Right atrium auricular region (tissue), 2 donors: ENCODE measurements at regions not wholly inside any gene's neighbourhood (a gene's known extent, or its start where the extent isn't known, plus 50 kb on each side); places are given as distances from the start of the nearest gene placed in this dataset.

Experiments
- DNase-seq: peaks from one replicate; pipeline ENCODE4 v3.0.0-alpha.2; 2019; ENCODE audit warnings: low spot score
- H3K27ac ChIP-seq, 2 donors: fragments of 200-600 bp; sonication (generic); 1 replicate in 1 of 2; 2 replicates in 1 of 2; pipeline ENCODE4 v1.5.1; 2016 to 2019
- H3K27me3 ChIP-seq, 2 donors: fragments of 200-600 bp; sonication (generic); one replicate each; pipeline versions ENCODE4 v1.5.1 to v1.6.0; 2017 to 2019
- H3K36me3 ChIP-seq: fragments of 200-600 bp; sonication (generic); one replicate; pipeline ENCODE4 v1.5.1; 2016
- H3K4me1 ChIP-seq, 2 donors: fragments of 200-600 bp; sonication (generic); one replicate each; pipeline versions ENCODE4 v1.5.1 to v1.6.0; 2017 to 2019
- H3K4me3 ChIP-seq, 2 donors: fragments of 200-600 bp; sonication (generic); 1 replicate in 1 of 2; 2 replicates in 1 of 2; pipeline ENCODE4 v1.5.1; 2017 to 2019; ENCODE audit warnings: mild to moderate bottlenecking in 1 of 2, moderate library complexity in 1 of 2
- H3K9me3 ChIP-seq, 2 donors: fragments of 200-600 bp; sonication (generic); one replicate each; pipeline ENCODE4 v1.5.1; 2019
- CTCF ChIP-seq, 2 donors: fragments of 200-600 bp; sonication (generic); IDR thresholded peaks; one replicate each; pipeline ENCODE4 v1.5.1; 2019; ENCODE audit warnings: antibody characterized with exemption in 2 of 2

GRCh38 chr10:118112543-118113125, 65.9 kb upstream of the RAB11FIP2 start:
- H3K27ac ChIP-seq: no peak overlapping the region
- no peaks in the 10 kb centered on the region for H3K27me3 ChIP-seq
- no peak for TF ChIP-seq CTCF (IDR thresholded peaks at IDR 0.05)
- no peaks in the 10 kb centered on the region for H3K36me3 ChIP-seq
- no peaks in the 10 kb centered on the region for H3K9me3 ChIP-seq
- peaks cover 0 to 10% of the 10 kb centered on the region in 2 donors for H3K4me1 ChIP-seq
- no peak for DNase-seq
- H3K4me3 ChIP-seq: no peak overlapping the region

- no peak for TF ChIP-seq CTCF (IDR thresholded peaks at IDR 0.05)
- Histone ChIP-seq H3K27me3 (no peaks in the 10 kb centered on the region), H3K27ac (no peak overlapping the region), H3K9me3 (no peaks in the 10 kb centered on the region), H3K36me3 (no peaks in the 10 kb centered on the region), H3K4me3 (no peak overlapping the region), H3K4me1 (no peaks in the 10 kb centered on the region)
- DNase-seq: no peak
These were observed 64.0 kb upstream of the RAB11FIP2 start for GRCh38 chr10:118110750-118111149.

- Histone ChIP-seq H3K36me3 (no peaks in the 10 kb centered on the region), H3K9me3 (no peaks in the 10 kb centered on the region), H3K4me1 (no peaks in the 10 kb centered on the region), H3K4me3 (no peak overlapping the region), H3K27me3 (no peaks in the 10 kb centered on the region), H3K27ac (no peak overlapping the region)
- no peak for DNase-seq
- TF ChIP-seq CTCF (IDR thresholded peaks at IDR 0.05): no peak
These were observed 61.7 kb upstream of the RAB11FIP2 start for GRCh38 chr10:118108194-118109026.

- no peak for DNase-seq
- Histone ChIP-seq H3K27ac (no peak overlapping the region), H3K27me3 (no peaks in the 10 kb centered on the region), H3K36me3 (no peaks in the 10 kb centered on the region), H3K4me1 (no peaks in the 10 kb centered on the region), H3K9me3 (no peaks in the 10 kb centered on the region), H3K4me3 (no peak overlapping the region)
- TF ChIP-seq CTCF (IDR thresholded peaks at IDR 0.05): no peak
These were observed 60.8 kb upstream of the RAB11FIP2 start for GRCh38 chr10:118107541-118107940.

GRCh38 chr10:118107040-118107439, 60.3 kb upstream of the RAB11FIP2 start:
- no peak for DNase-seq
- no peak overlapping the region for H3K27ac ChIP-seq
- no peak overlapping the region for H3K4me3 ChIP-seq
- H3K9me3 ChIP-seq: no peaks in the 10 kb centered on the region
- H3K36me3 ChIP-seq: no peaks in the 10 kb centered on the region
- no peaks in the 10 kb centered on the region for H3K27me3 ChIP-seq
- no peaks in the 10 kb centered on the region for H3K4me1 ChIP-seq
- TF ChIP-seq CTCF (IDR thresholded peaks at IDR 0.05): no peak
